ENCODE measurements at regions not wholly inside any gene's neighbourhood (a gene's known extent, or its start where the extent isn't known, plus 50 kb on each side); places are given as distances from the start of the nearest gene placed in this dataset.

- TF ChIP-seq CTCF (IDR thresholded peaks at IDR 0.05) (no peak), POLR2A (IDR thresholded peaks at IDR 0.05) (no peak), EP300 (IDR thresholded peaks at IDR 0.05) (no peak)
Measured at GRCh38 chr20:24131684-24132083, 143.1 kb upstream of the GGTLC1 start.

Data from upper lobe of left lung (tissue), 4 donors.